Hepatocyte (in vitro differentiated cells): ENCODE measurements at regions not wholly inside any gene's neighbourhood (a gene's known extent, or its start where the extent isn't known, plus 50 kb on each side); places are given as distances from the start of the nearest gene placed in this dataset.

ENCODE experiments used
- CTCF ChIP-seq: fragments of 200-600 bp; sonication (generic); IDR thresholded peaks from 2 replicates; pipeline ENCODE4 v1.5.1; 2016; ENCODE audit warnings: antibody characterized with exemption, mild to moderate bottlenecking; ENCODE audit not compliant: poor library complexity
- EZH2 ChIP-seq: fragments of 200-600 bp; sonication (generic); IDR thresholded peaks from 2 replicates; pipeline ENCODE4 v1.6.1; 2016; ENCODE audit warnings: antibody characterized with exemption, mild to moderate bottlenecking, borderline replicate concordance

GRCh38 chr10:130472236-130472635, 336.0 kb downstream of the GLRX3 start:
- TF ChIP-seq CTCF = no peak
- no peak for TF ChIP-seq EZH2
